IMR-90 (cell line): ENCODE measurements at regions not wholly inside any gene's neighbourhood (a gene's known extent, or its start where the extent isn't known, plus 50 kb on each side); places are given as distances from the start of the nearest gene placed in this dataset.

Source experiments
- ATAC-seq: fragments of 200-7000 bp; cut with Tn5 transposase; 2 replicates; pipeline ENCODE4 v1.9.1; 2020; ENCODE audit warnings: low read depth, mild to moderate bottlenecking, moderate library complexity
- BruUV-seq: library from RNA; stranded (reverse); fragments of 400-500 nt; replicated peaks from 2 replicates; lab custom pipeline; 2021; lab: Mats Ljungman, UMichigan
- CTCF ChIA-PET: fragments of 300-600 bp; formaldehyde crosslinking; extraction: SDS; loops from one replicate; lab custom pipeline; 2021; ENCODE audit warnings: antibody characterized with exemption; lab: Yijun Ruan, JAX
- POLR2A ChIA-PET: fragments of 300-600 bp; sonication (Branson Sonifier 250); formaldehyde crosslinking; loops from one replicate; lab custom pipeline; 2022; ENCODE audit warnings: antibody characterized with exemption; ENCODE audit not compliant: unreplicated experiment; lab: Charles Lee
- DNase-seq: peaks from one replicate; pipeline ENCODE4 v3.0.0; 2013
- H2AFZ ChIP-seq: replicated peaks from 2 replicates; pipeline ENCODE3; 2013; ENCODE audit warnings: low read length, mild to moderate bottlenecking; ENCODE audit not compliant: poor library complexity
- H2AK5ac ChIP-seq: 2 replicates; pipeline ENCODE4 v1.6.1; 2013; ENCODE audit warnings: low read depth, low read length, inconsistent platforms
- H2AK9ac ChIP-seq: replicated peaks from 2 replicates; pipeline ENCODE3; 2013; ENCODE audit warnings: mild to moderate bottlenecking, low read depth, low read length, moderate library complexity; ENCODE audit not compliant: poor library complexity
- H2BK120ac ChIP-seq: 2 replicates; pipeline ENCODE4 v1.6.1; 2013; ENCODE audit warnings: low read depth, low read length, inconsistent platforms
- H2BK15ac ChIP-seq: 3 replicates; pipeline ENCODE4 v1.6.1; 2013; ENCODE audit warnings: low read depth, low read length, inconsistent platforms
- H2BK20ac ChIP-seq: 2 replicates; pipeline ENCODE4 v1.6.1; 2013; ENCODE audit warnings: low read depth, mild to moderate bottlenecking, inconsistent platforms, low read length, moderate library complexity
- H2BK5ac ChIP-seq: 2 replicates; pipeline ENCODE4 v1.6.1; 2013; ENCODE audit warnings: mild to moderate bottlenecking, low read depth, low read length, inconsistent platforms; ENCODE audit not compliant: poor library complexity, severe bottlenecking
- H3K14ac ChIP-seq: replicated peaks from 2 replicates; pipeline ENCODE4 v1.6.1; 2013; ENCODE audit warnings: low read depth, low read length, inconsistent platforms
- H3K18ac ChIP-seq: 2 replicates; pipeline ENCODE4 v1.6.1; 2013; ENCODE audit warnings: low read depth, low read length, control low read depth
- H3K23ac ChIP-seq: 2 replicates; pipeline ENCODE4 v1.6.1; 2013; ENCODE audit warnings: low read depth, low read length, inconsistent platforms
- H3K27ac ChIP-seq: 2 replicates; pipeline ENCODE4 v1.5.1; 2013; ENCODE audit warnings: mild to moderate bottlenecking, control low read depth, low read length; ENCODE audit not compliant: insufficient read depth
- H3K27me3 ChIP-seq: 2 replicates; pipeline ENCODE4 v1.6.1; 2013; ENCODE audit warnings: low read length; ENCODE audit not compliant: control insufficient read depth, insufficient read depth
- H3K36me3 ChIP-seq: 2 replicates; pipeline ENCODE4 v1.6.1; 2013; ENCODE audit warnings: low read length, mixed read lengths; ENCODE audit not compliant: control insufficient read depth, insufficient read depth
- H3K4ac ChIP-seq: 2 replicates; pipeline ENCODE4 v1.6.1; 2013; ENCODE audit warnings: low read depth, low read length, inconsistent platforms
- H3K4me1 ChIP-seq: 2 replicates; pipeline ENCODE4 v1.6.1; 2013; ENCODE audit warnings: low read length, mixed read lengths; ENCODE audit not compliant: control insufficient read depth, insufficient read depth
- H3K4me2 ChIP-seq: 2 replicates; pipeline ENCODE4 v1.6.1; 2013; ENCODE audit warnings: low read depth, mild to moderate bottlenecking, control low read depth, low read length, moderate library complexity
- H3K4me3 ChIP-seq: 2 replicates; pipeline ENCODE4 v1.5.1; 2013; ENCODE audit warnings: low read depth, mild to moderate bottlenecking, control low read depth, low read length, moderate library complexity; ENCODE audit not compliant: insufficient read depth
- H3K56ac ChIP-seq: 2 replicates; pipeline ENCODE4 v1.6.1; 2013; ENCODE audit warnings: low read length, inconsistent platforms; ENCODE audit not compliant: insufficient read depth; ENCODE audit errors: extremely low read depth
- H3K79me1 ChIP-seq, 2 experiments: 2 replicates each; pipeline ENCODE4 v1.6.1; 2013; ENCODE audit warnings: low read length in 2 of 2, inconsistent platforms in 1 of 2, low read depth in 1 of 2
- H3K9ac ChIP-seq: 2 replicates; pipeline ENCODE4 v1.6.1; 2013; ENCODE audit warnings: low read depth, low read length, control low read depth
- H3K9me1 ChIP-seq: 2 replicates; pipeline ENCODE4 v1.6.1; 2013; ENCODE audit warnings: low read length, inconsistent platforms; ENCODE audit not compliant: insufficient read depth
- H3K9me3 ChIP-seq: 2 replicates; pipeline ENCODE4 v1.6.1; 2013; ENCODE audit warnings: low read length; ENCODE audit not compliant: control insufficient read depth, insufficient read depth
- H4K20me1 ChIP-seq: 2 replicates; pipeline ENCODE4 v1.6.1; 2013; ENCODE audit warnings: low read length, inconsistent platforms; ENCODE audit not compliant: insufficient read depth
- H4K5ac ChIP-seq: 2 replicates; pipeline ENCODE4 v1.6.1; 2013; ENCODE audit warnings: mild to moderate bottlenecking, low read depth, low read length, control low read depth
- H4K8ac ChIP-seq, 2 experiments: 2 replicates each; pipeline ENCODE4 v1.6.1; 2013; ENCODE audit warnings: low read depth in 2 of 2, low read length in 2 of 2, control low read depth in 1 of 2, inconsistent platforms in 1 of 2
- H4K91ac ChIP-seq: 2 replicates; pipeline ENCODE4 v1.6.1; 2013; ENCODE audit warnings: low read depth, low read length, inconsistent platforms; ENCODE audit not compliant: insufficient read depth
- BHLHE40 ChIP-seq: fragments of 150-350 bp; IDR thresholded peaks from 2 replicates; pipeline ENCODE4 v1.6.1; 2016; ENCODE audit warnings: mild to moderate bottlenecking, low read depth, low read length
- CHD1 ChIP-seq: IDR thresholded peaks from 2 replicates; pipeline ENCODE4 v1.6.1; 2012; ENCODE audit warnings: low read depth, low read length, improper control_type of control experiment
- MAFK ChIP-seq: IDR thresholded peaks from 2 replicates; pipeline ENCODE4 v1.6.1; 2012; ENCODE audit warnings: low read depth, low read length, improper control_type of control experiment
- MXI1 ChIP-seq: IDR thresholded peaks from 2 replicates; pipeline ENCODE4 v1.6.1; 2012; ENCODE audit warnings: low read depth, mild to moderate bottlenecking, low read length, moderate library complexity, borderline replicate concordance
- RFX5 ChIP-seq: IDR thresholded peaks from 2 replicates; pipeline ENCODE4 v1.8.0; 2012; ENCODE audit warnings: low read depth, mild to moderate bottlenecking, low read length, moderate library complexity
- WGBS, 2 experiments: methylation state at CpG; one replicate each; pipeline versions ENCODE4 v1.1.5 to v1.1.7; 2013; ENCODE audit warnings: missing lambda C conversion rate in 2 of 2; ENCODE audit not compliant: insufficient read length in 1 of 2; ENCODE audit errors: extremely low coverage in 2 of 2; 5-methylcytosine and 5-hydroxymethylcytosine counted together
- dilution Hi-C: fragments of 300-500 bp; cut with HindIII; formaldehyde crosslinking; loops from one replicate; pipeline ENCODE4 v1.14.3; 2018; ENCODE audit warnings: low sequenced_read_pairs; ENCODE audit not compliant: unreplicated experiment
- in situ Hi-C: fragments of 300-500 bp; cut with MboI; formaldehyde crosslinking; loops from 3 replicates; pipeline ENCODE4 v1.14.3; 2019; ENCODE audit warnings: low sequenced_read_pairs, inconsistent platforms, mixed read lengths
- intact Hi-C: fragments of 100-400 bp; cut with micrococcal nuclease; formaldehyde crosslinking; loops from 2 replicates; pipeline ENCODE4 v1.10.0; 2022
- TF ChIP-seq, protein P1 (sequence below): fragments of 150-350 bp; IDR thresholded peaks from 2 replicates; pipeline ENCODE4 v1.6.1; 2017; ENCODE audit warnings: mild to moderate bottlenecking, antibody characterized with exemption, low read length, low read depth

DNA sequence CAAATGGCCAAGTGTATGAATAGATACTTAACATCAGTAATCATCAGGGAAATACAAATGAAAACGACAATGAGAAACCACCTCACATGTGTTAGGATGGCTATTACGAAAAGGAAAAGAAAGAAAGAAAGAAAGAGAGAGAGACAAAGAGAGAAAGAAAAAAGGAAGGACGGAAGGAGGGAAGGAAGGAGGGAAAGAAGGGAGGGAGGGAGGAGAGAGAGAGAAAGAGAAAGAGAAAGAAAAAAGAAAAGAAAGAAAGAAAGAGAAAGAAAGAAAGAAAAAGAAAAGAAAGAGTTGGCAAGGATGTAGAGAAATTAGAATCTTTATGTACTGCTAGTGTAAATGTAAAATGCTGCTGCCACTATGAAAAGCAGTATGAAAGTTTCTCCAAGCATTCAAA, 90.7 kb upstream of the DPT start:
- 50% methylated on average over 1 of the region's 3 CpGs; no CpG with 5 or more reads in 1 of the 2 experiments for WGBS, 2 experiments
- ATAC-seq (no peak), DNase-seq (no peak)
- Histone ChIP-seq H2BK120ac (no peak overlapping the region), H2BK20ac (no peak overlapping the region), H2AK9ac (no peak overlapping the region), H3K9me1 (no peaks in the 10 kb centered on the region), H3K56ac (no peak overlapping the region), H2BK15ac (no peak overlapping the region), H3K4me2 (no peak overlapping the region), H4K20me1 (no peaks in the 10 kb centered on the region), H3K27me3 (no peaks in the 10 kb centered on the region), H4K8ac (no peak overlapping the region), H3K18ac (no peak overlapping the region), H4K91ac (no peak overlapping the region), H3K4me3 (no peak overlapping the region), H3K27ac (no peak overlapping the region), H2AK5ac (no peak overlapping the region), H3K23ac (no peak overlapping the region), H3K14ac (no peak overlapping the region), H3K9me3 (no peaks in the 10 kb centered on the region), H2BK5ac (no peak overlapping the region), H3K4me1 (no peaks in the 10 kb centered on the region), H3K79me1 (no peaks in the 10 kb centered on the region), H3K9ac (no peak overlapping the region), H4K5ac (no peak overlapping the region), H2AFZ (no peak overlapping the region), H3K36me3 (no peaks in the 10 kb centered on the region), H3K4ac (no peak overlapping the region)
- in situ Hi-C loops: no loop called here
- intact Hi-C loops: no loop called here
- dilution Hi-C loops: no loop called here
- ChIA-PET POLR2A (no interaction called here), CTCF (no interaction called here)
- no peak for TF ChIP-seq MAFK
- no peak for TF ChIP-seq RFX5
- no peak for TF ChIP-seq MXI1
- TF ChIP-seq BHLHE40: no peak
- no peak for TF ChIP-seq CHD1
- TF ChIP-seq, protein P1, sequence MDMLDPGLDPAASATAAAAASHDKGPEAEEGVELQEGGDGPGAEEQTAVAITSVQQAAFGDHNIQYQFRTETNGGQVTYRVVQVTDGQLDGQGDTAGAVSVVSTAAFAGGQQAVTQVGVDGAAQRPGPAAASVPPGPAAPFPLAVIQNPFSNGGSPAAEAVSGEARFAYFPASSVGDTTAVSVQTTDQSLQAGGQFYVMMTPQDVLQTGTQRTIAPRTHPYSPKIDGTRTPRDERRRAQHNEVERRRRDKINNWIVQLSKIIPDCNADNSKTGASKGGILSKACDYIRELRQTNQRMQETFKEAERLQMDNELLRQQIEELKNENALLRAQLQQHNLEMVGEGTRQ: no peak
- no TSS peak for BruUV-seq
